OCI-LY1 (cell line): ENCODE measurements at regions not wholly inside any gene's neighbourhood (a gene's known extent, or its start where the extent isn't known, plus 50 kb on each side); places are given as distances from the start of the nearest gene placed in this dataset.

Experiments used
- EZH2 ChIP-seq: fragments of 200-600 bp; sonication (generic), shearing (Covaris generic); IDR thresholded peaks from 2 replicates; pipeline ENCODE4 v1.8.0; 2017; ENCODE audit warnings: borderline replicate concordance, mixed run types, mild to moderate bottlenecking, antibody characterized with exemption, low read length, moderate library complexity, mixed read lengths
- TF ChIP-seq, protein P1 (sequence below): fragments of 200-600 bp; sonication (generic), shearing (Covaris generic); IDR thresholded peaks from 2 replicates; pipeline ENCODE4 v1.5.1; 2017; ENCODE audit warnings: mild to moderate bottlenecking, antibody characterized with exemption, low read length, moderate library complexity, mixed read lengths

GRCh38 chr16:64654178-64654577, 467.7 kb downstream of the CDH11 start:
- no peak for TF ChIP-seq EZH2
- TF ChIP-seq, protein P1, sequence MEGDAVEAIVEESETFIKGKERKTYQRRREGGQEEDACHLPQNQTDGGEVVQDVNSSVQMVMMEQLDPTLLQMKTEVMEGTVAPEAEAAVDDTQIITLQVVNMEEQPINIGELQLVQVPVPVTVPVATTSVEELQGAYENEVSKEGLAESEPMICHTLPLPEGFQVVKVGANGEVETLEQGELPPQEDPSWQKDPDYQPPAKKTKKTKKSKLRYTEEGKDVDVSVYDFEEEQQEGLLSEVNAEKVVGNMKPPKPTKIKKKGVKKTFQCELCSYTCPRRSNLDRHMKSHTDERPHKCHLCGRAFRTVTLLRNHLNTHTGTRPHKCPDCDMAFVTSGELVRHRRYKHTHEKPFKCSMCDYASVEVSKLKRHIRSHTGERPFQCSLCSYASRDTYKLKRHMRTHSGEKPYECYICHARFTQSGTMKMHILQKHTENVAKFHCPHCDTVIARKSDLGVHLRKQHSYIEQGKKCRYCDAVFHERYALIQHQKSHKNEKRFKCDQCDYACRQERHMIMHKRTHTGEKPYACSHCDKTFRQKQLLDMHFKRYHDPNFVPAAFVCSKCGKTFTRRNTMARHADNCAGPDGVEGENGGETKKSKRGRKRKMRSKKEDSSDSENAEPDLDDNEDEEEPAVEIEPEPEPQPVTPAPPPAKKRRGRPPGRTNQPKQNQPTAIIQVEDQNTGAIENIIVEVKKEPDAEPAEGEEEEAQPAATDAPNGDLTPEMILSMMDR: no peak
